Chondrocyte (in vitro differentiated cells): ENCODE measurements at regions not wholly inside any gene's neighbourhood (a gene's known extent, or its start where the extent isn't known, plus 50 kb on each side); places are given as distances from the start of the nearest gene placed in this dataset.

Experiments
- DNase-seq: peaks from one replicate; pipeline ENCODE4 v3.0.0; 2021; ENCODE audit warnings: mixed read lengths, low spot score
- H3K27ac Mint-ChIP-seq: one replicate; pipeline ENCODE4 v1.8.0; 2021; ENCODE audit warnings: mild to moderate bottlenecking, moderate library complexity, mixed read lengths; ENCODE audit not compliant: unreplicated experiment
- H3K27me3 Mint-ChIP-seq: 2 replicates; pipeline ENCODE4 v1.8.0; 2021; ENCODE audit warnings: low read depth, mixed read lengths
- H3K36me3 Mint-ChIP-seq: 2 replicates; pipeline ENCODE4 v1.8.0; 2021; ENCODE audit warnings: low read depth, mixed read lengths
- H3K4me1 Mint-ChIP-seq: 2 replicates; pipeline ENCODE4 v1.8.0; 2021; ENCODE audit warnings: low read depth, mild to moderate bottlenecking, mixed read lengths
- H3K4me3 Mint-ChIP-seq: one replicate; pipeline ENCODE4 v1.8.0; 2021; ENCODE audit warnings: mild to moderate bottlenecking, moderate library complexity, mixed read lengths; ENCODE audit not compliant: unreplicated experiment
- H3K9me3 Mint-ChIP-seq: 2 replicates; pipeline ENCODE4 v1.8.0; 2021; ENCODE audit warnings: low read depth, mixed read lengths
- TF ChIP-seq, protein P1 (sequence below): fragments of 200-600 bp; sonication (generic); IDR thresholded peaks from 2 replicates; pipeline ENCODE4 v1.5.0; 2021; ENCODE audit warnings: antibody characterized with exemption, mild to moderate bottlenecking, moderate library complexity

DNA sequence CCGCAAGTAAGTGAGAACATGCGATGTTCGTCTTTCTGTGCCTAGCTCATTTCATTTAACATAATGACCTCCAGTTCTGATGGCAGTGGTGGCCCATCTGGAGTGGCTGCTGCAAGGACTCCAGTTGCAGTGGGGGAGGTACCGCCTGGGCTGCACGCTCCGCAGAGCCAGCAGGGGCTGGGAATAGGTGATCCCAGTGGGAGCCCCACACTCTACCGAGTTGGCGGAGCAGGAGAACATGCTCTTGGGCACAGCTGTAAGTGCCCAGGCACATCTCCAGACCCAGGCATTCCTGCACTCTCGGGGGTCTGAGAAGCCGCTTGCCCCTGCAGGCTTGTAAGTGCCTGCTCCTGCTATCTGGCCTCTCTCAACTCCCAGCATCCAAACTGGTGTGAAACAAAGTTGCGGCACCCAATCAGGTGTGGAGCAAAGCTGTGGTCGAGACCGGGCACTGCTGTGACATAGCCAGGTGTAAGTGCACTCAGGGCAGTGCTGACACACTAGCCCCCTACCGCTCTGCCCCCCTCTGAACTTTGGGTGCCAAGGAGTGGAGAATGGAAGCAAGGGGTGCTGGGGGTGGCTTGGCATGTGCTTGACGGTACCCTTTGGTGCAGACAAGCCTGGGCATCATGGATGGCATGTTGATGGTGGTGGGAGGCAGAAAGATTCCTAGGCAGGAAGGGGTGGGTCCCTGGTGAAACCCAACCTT is 130.2 kb downstream of the HTR1B start:
- Mint-ChIP-seq H3K36me3 (no peaks in the 10 kb centered on the region), H3K27me3 (no peaks in the 10 kb centered on the region), H3K27ac (no peak overlapping the region), H3K4me3 (no peak overlapping the region), H3K9me3 (peaks cover 14% of the 10 kb centered on the region), H3K4me1 (no peaks in the 10 kb centered on the region)
- DNase-seq = no peak
- TF ChIP-seq, protein P1, sequence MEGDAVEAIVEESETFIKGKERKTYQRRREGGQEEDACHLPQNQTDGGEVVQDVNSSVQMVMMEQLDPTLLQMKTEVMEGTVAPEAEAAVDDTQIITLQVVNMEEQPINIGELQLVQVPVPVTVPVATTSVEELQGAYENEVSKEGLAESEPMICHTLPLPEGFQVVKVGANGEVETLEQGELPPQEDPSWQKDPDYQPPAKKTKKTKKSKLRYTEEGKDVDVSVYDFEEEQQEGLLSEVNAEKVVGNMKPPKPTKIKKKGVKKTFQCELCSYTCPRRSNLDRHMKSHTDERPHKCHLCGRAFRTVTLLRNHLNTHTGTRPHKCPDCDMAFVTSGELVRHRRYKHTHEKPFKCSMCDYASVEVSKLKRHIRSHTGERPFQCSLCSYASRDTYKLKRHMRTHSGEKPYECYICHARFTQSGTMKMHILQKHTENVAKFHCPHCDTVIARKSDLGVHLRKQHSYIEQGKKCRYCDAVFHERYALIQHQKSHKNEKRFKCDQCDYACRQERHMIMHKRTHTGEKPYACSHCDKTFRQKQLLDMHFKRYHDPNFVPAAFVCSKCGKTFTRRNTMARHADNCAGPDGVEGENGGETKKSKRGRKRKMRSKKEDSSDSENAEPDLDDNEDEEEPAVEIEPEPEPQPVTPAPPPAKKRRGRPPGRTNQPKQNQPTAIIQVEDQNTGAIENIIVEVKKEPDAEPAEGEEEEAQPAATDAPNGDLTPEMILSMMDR = no peak

DNA sequence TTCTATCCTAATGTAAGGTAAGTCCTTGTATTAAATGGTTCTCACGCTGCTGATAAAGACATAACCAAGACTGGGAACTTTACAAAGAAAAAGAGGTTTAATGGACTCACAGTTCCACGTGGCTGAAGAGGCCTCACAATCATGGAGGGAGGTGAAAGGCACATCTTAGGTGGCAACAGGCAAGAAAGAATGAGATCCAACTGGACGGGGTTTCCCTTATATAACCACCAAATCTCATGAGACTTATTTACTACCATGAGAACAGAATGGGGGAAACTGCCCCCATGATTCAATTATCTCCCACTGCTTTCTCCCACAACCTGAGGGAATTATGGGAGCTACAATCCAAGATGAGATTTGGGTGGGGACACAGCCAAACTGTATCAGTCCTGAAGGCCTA is 136.6 kb downstream of the HTR1B start:
- DNase-seq = no peak
- Mint-ChIP-seq H3K36me3 (no peaks in the 10 kb centered on the region), H3K4me3 (no peak overlapping the region), H3K27ac (no peak overlapping the region), H3K4me1 (peaks cover 12% of the 10 kb centered on the region), H3K9me3 (no peaks in the 10 kb centered on the region), H3K27me3 (no peaks in the 10 kb centered on the region)
- TF ChIP-seq, protein P1 = no peak

DNA sequence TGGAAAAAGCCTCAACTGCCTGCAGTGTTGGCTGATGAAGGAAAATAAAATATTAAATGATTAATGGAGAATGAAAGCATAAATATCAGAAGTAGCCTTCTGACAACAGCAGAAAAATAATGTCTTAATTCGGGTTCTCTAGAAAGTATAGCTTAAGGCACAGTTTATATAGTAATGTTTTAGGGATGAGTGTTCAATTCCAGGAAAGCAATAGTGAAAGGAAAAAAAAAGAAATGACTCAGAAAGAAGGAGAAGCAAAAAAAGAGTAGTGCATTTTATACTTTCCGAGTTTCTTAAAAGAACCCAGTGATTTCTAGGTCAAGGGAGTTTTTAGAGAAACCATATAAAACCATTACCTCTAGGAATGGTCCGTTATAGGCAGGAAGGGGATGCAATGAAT is 137.3 kb downstream of the HTR1B start:
- Mint-ChIP-seq H3K27me3 (peaks cover 2% of the 10 kb centered on the region), H3K4me1 (peaks cover 12% of the 10 kb centered on the region), H3K9me3 (no peaks in the 10 kb centered on the region), H3K4me3 (no peak overlapping the region), H3K36me3 (no peaks in the 10 kb centered on the region), H3K27ac (no peak overlapping the region)
- TF ChIP-seq, protein P1 = no peak
- no peak for DNase-seq

DNA sequence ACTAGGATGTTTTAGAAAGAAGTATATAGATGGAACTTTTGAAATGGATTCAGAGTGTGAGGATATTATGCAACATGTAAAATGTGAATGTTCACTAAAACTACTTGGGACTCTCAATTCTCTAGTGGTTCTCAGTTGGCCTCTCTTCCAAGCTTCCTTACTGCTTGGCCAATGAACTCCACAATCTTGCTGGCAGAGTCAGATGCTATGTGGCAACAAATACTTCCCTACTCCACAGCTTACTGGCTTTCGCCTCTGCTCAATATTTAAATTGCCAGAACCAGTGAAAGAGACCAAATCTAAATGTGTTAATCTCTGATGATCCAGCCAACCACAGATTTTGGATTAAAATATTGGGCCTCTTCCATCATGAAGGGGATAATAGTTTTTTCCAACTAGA is 138.4 kb downstream of the HTR1B start:
- Mint-ChIP-seq H3K4me3 (no peak overlapping the region), H3K9me3 (no peaks in the 10 kb centered on the region)
- DNase-seq = no peak

DNA sequence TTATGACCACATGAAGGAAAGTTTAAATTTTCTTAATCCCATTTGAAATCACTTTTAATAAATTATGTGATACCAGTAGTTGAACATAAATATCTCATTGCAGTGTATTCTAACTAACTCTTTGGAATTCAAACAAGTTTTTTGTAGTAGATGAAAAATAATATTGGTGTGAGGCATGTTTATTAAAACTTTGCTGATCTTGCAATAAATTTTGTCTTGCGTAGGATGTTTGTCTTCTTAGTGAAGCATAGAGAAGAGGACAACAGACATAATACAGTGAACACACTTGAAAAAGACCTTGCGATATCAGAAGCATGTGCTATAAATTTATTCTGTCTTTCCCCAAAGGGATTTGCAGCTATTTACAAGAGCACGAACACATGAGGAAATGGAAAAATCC is 140.7 kb downstream of the HTR1B start:
- Mint-ChIP-seq H3K36me3 (no peaks in the 10 kb centered on the region), H3K27ac (no peak overlapping the region), H3K9me3 (no peaks in the 10 kb centered on the region), H3K27me3 (peaks cover 2% of the 10 kb centered on the region), H3K4me3 (no peak overlapping the region), H3K4me1 (peaks cover 12% of the 10 kb centered on the region)
- TF ChIP-seq, protein P1 = no peak
- no peak for DNase-seq

More for the DNA sequence above, 138.4 kb downstream of the HTR1B start:
- H3K27me3 Mint-ChIP-seq = peaks cover 2% of the 10 kb centered on the region
- TF ChIP-seq, protein P1 = no peak
- H3K4me1 Mint-ChIP-seq = peaks cover 12% of the 10 kb centered on the region
- no peaks in the 10 kb centered on the region for H3K36me3 Mint-ChIP-seq
- no peak overlapping the region for H3K27ac Mint-ChIP-seq
